ENCODE measurements at regions not wholly inside any gene's neighbourhood (a gene's known extent, or its start where the extent isn't known, plus 50 kb on each side); places are given as distances from the start of the nearest gene placed in this dataset.
A peak's percentile ranks its signal among the peaks of the same experiment; 100 is the strongest.

- Mint-ChIP-seq H3K27me3 (ENCODE audit: insufficient read depth) (peaks cover 11% of the 10 kb centered on the region), H3K4me3 (no peak overlapping the region), H3K9me3 (peaks cover 17% of the 10 kb centered on the region), H3K27ac (no peak overlapping the region), H3K36me3 (ENCODE audit: low read depth) (no peaks in the 10 kb centered on the region), H3K4me1 (no peaks in the 10 kb centered on the region)
- Histone ChIP-seq H3K4me3 (ENCODE audit: low read length) (no peak overlapping the region), H3K36me3 (ENCODE audit: control insufficient read depth, insufficient read depth, low read length) (no peaks in the 10 kb centered on the region), H3K27ac (ENCODE audit: low read depth, low read length) (no peak overlapping the region), H3K27me3 (ENCODE audit: control insufficient read depth, insufficient read depth, low read length, poor library complexity, severe bottlenecking) (no peaks in the 10 kb centered on the region), H3K9me3 (ENCODE audit: control insufficient read depth, low read length) (peaks cover 26% of the 10 kb centered on the region), H3K4me1 (ENCODE audit: control insufficient read depth, insufficient read depth, low read length) (no peaks in the 10 kb centered on the region), H3K9ac (ENCODE audit: extremely low read depth, low read length, poor library complexity, severe bottlenecking) (no peak overlapping the region)
- 95 to 99% methylated on average over 16 to 36 of the region's 36 CpGs for WGBS, 2 experiments (ENCODE audit: insufficient coverage in 1 of 2, insufficient read length in 1 of 2)
- TF ChIP-seq, protein P1, sequence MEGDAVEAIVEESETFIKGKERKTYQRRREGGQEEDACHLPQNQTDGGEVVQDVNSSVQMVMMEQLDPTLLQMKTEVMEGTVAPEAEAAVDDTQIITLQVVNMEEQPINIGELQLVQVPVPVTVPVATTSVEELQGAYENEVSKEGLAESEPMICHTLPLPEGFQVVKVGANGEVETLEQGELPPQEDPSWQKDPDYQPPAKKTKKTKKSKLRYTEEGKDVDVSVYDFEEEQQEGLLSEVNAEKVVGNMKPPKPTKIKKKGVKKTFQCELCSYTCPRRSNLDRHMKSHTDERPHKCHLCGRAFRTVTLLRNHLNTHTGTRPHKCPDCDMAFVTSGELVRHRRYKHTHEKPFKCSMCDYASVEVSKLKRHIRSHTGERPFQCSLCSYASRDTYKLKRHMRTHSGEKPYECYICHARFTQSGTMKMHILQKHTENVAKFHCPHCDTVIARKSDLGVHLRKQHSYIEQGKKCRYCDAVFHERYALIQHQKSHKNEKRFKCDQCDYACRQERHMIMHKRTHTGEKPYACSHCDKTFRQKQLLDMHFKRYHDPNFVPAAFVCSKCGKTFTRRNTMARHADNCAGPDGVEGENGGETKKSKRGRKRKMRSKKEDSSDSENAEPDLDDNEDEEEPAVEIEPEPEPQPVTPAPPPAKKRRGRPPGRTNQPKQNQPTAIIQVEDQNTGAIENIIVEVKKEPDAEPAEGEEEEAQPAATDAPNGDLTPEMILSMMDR (conservative IDR thresholded peaks at IDR 0.05), result no peak
- DNase-seq, result no peak
These were observed 357.9 kb downstream of the CNTNAP4 start for GRCh38 chr16:76634847-76635697.

DNA sequence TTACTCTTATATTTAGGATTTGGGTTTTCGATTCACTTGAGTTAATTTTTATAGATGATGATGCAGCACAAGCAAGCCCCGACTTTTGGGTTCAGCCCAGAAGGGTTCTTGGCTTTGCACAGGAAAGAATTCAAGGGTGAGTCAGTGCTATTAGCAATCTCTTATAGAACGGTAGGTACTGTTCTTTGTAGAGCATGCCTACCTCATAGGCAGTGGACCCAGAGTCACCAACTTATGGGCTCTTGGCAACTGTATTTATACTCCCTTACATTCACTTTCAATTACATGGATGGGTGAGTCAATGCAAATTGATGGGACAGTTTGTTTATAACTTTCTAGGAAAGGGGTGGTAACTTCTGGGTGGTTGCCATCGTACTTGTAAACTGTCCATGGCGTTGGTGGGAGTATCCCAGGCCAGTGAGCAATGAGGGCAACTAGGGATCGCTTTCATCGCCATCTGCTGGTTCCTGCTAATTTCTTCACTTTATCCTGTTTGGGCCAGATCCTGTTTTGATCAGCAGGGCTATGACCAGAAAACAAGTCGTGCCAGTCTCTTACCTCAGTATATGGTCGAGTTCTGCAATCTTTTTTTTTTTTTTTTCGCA lies 362.6 kb downstream of the CNTNAP4 start:
- Mint-ChIP-seq H3K27ac (no peak overlapping the region), H3K4me3 (no peak overlapping the region), H3K36me3 (ENCODE audit: low read depth) (no peaks in the 10 kb centered on the region), H3K9me3 (no peaks in the 10 kb centered on the region), H3K27me3 (ENCODE audit: insufficient read depth) (peaks cover 8% of the 10 kb centered on the region), H3K4me1 (no peaks in the 10 kb centered on the region)
- no peaks in the 10 kb centered on the region for H3K4me1 ChIP-seq (ENCODE audit: control insufficient read depth, insufficient read depth, low read length)
- no peak overlapping the region for H3K9ac ChIP-seq (ENCODE audit: extremely low read depth, low read length, poor library complexity, severe bottlenecking)
- TF ChIP-seq, protein P1 (conservative IDR thresholded peaks at IDR 0.05), result peak; percentile 80
- no peaks in the 10 kb centered on the region for H3K9me3 ChIP-seq (ENCODE audit: control insufficient read depth, low read length)
- no peak overlapping the region for H3K27ac ChIP-seq (ENCODE audit: low read depth, low read length)
- H3K4me3 ChIP-seq (ENCODE audit: low read length), result no peak overlapping the region
- DNase-seq, result peak; percentile 84
- H3K27me3 ChIP-seq (ENCODE audit: control insufficient read depth, insufficient read depth, low read length, poor library complexity, severe bottlenecking), result no peaks in the 10 kb centered on the region
- WGBS, 2 experiments (ENCODE audit: insufficient coverage in 1 of 2, insufficient read length in 1 of 2), result 48 to 58% methylated on average over 5 to 9 of the region's 10 CpGs
- no peaks in the 10 kb centered on the region for H3K36me3 ChIP-seq (ENCODE audit: control insufficient read depth, insufficient read depth, low read length)

DNA sequence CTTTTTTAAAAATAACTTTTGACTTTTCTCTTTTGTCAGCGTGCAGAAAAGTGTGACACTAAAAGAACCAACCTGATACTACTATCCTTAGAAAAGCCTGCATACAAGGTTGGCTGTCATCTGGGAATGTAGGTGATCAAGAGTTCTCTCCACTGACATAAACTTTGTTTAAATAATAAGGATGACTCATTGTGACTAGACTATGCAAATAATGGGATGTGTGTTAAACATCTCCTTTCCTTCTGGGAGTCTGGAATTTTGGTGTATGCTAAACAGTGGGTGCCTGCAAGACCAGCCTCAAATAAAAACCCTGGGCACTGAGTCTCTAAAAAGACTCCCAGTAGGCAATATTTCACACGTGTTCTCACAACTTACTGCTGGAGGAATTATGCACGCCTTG lies 373.4 kb downstream of the CNTNAP4 start:
- Histone ChIP-seq H3K9ac (ENCODE audit: extremely low read depth, low read length, poor library complexity, severe bottlenecking) (no peak overlapping the region), H3K27me3 (ENCODE audit: control insufficient read depth, insufficient read depth, low read length, poor library complexity, severe bottlenecking) (no peaks in the 10 kb centered on the region), H3K36me3 (ENCODE audit: control insufficient read depth, insufficient read depth, low read length) (no peaks in the 10 kb centered on the region), H3K4me3 (ENCODE audit: low read length) (no peak overlapping the region), H3K27ac (ENCODE audit: low read depth, low read length) (no peak overlapping the region), H3K9me3 (ENCODE audit: control insufficient read depth, low read length) (no peaks in the 10 kb centered on the region), H3K4me1 (ENCODE audit: control insufficient read depth, insufficient read depth, low read length) (no peaks in the 10 kb centered on the region)
- Mint-ChIP-seq H3K27ac (no peak overlapping the region), H3K27me3 (ENCODE audit: insufficient read depth) (peaks cover 14% of the 10 kb centered on the region), H3K4me3 (no peak overlapping the region), H3K4me1 (peaks cover 5% of the 10 kb centered on the region), H3K9me3 (no peaks in the 10 kb centered on the region), H3K36me3 (ENCODE audit: low read depth) (no peaks in the 10 kb centered on the region)
- WGBS, 2 experiments (ENCODE audit: insufficient coverage in 1 of 2, insufficient read length in 1 of 2), result 67 to 79% methylated on average over 2 of the region's 3 CpGs
- no peak for DNase-seq
- TF ChIP-seq, protein P1 (conservative IDR thresholded peaks at IDR 0.05), result no peak
